Lung (tissue), 11 donors: ENCODE measurements at regions not wholly inside any gene's neighbourhood (a gene's known extent, or its start where the extent isn't known, plus 50 kb on each side); places are given as distances from the start of the nearest gene placed in this dataset.

Experiments used
- ATAC-seq: fragments of 200-7000 bp; cut with Tn5 transposase; one replicate; pipeline ENCODE4 v1.9.1; 2020; ENCODE audit warnings: moderate number of reproducible peaks; ENCODE audit not compliant: insufficient read depth, low FRiP score
- DNase-seq, 3 donors: peaks; one replicate each; pipeline ENCODE4 v3.0.0-alpha.2; 2013 to 2017
- H3K27ac ChIP-seq, 2 donors: one replicate each; pipeline ENCODE4 v1.5.1; 2013; ENCODE audit warnings: mild to moderate bottlenecking in 2 of 2, moderate library complexity in 2 of 2, control low read depth in 1 of 2, inconsistent platforms in 1 of 2, low read depth in 1 of 2, low read length in 1 of 2
- H3K27me3 ChIP-seq, 3 donors: one replicate each; pipeline ENCODE4 v1.5.1; 2013; ENCODE audit warnings: low read length in 2 of 3; ENCODE audit not compliant: control insufficient read depth in 3 of 3, insufficient read depth in 3 of 3
- H3K36me3 ChIP-seq, 4 donors: one replicate each; pipeline ENCODE4 v1.5.1; 2013; ENCODE audit warnings: low read length in 4 of 4, mild to moderate bottlenecking in 1 of 4, moderate library complexity in 1 of 4; ENCODE audit not compliant: control insufficient read depth in 4 of 4, insufficient read depth in 4 of 4
- H3K4me1 ChIP-seq, 5 donors: one replicate each; pipeline ENCODE4 v1.5.1; 2013; ENCODE audit warnings: low read length in 5 of 5, mild to moderate bottlenecking in 2 of 5, moderate library complexity in 1 of 5; ENCODE audit not compliant: control insufficient read depth in 5 of 5, insufficient read depth in 5 of 5
- H3K4me3 ChIP-seq: one replicate; pipeline ENCODE4 v1.5.1; 2013; ENCODE audit warnings: mild to moderate bottlenecking, control low read depth, moderate library complexity
- H3K9ac ChIP-seq, 2 donors: one replicate each; pipeline ENCODE4 v1.5.1; 2013; ENCODE audit warnings: low read length in 2 of 2, control low read depth in 1 of 2; ENCODE audit not compliant: insufficient read depth in 1 of 2
- H3K9me3 ChIP-seq, 4 donors: one replicate each; pipeline ENCODE4 v1.5.1; 2013; ENCODE audit warnings: low read length in 3 of 4, mild to moderate bottlenecking in 1 of 4, moderate library complexity in 1 of 4; ENCODE audit not compliant: control insufficient read depth in 4 of 4, insufficient read depth in 3 of 4
- CTCF ChIP-seq: IDR thresholded peaks from 2 replicates; pipeline ENCODE4 v1.5.1; 2012; ENCODE audit warnings: mild to moderate bottlenecking; ENCODE audit errors: control extremely low read depth, extremely low read depth
- WGBS, 2 donors: extraction: QIAGEN DNeasy Blood & Tissue Kit; methylation state at CpG; one replicate each; pipeline ENCODE4 v1.1.7; 2013; 5-methylcytosine and 5-hydroxymethylcytosine counted together
- donor health status: control.
- donor health status: control.
- donor health status: Bipolar disorder and iron deficiency.
- donor health status: healthy.
- donor health status: DM: yes; HTN: yes; CAD: no.

GRCh38 chr18:40041951-40042350, 1913.1 kb upstream of the PIK3C3 start:
- H3K4me3 ChIP-seq, result no peak overlapping the region
- DNase-seq (no peak), ATAC-seq (no peak)
- H3K27me3 ChIP-seq, result peaks cover 0 to 6% (median 0%) of the 10 kb centered on the region in 3 donors
- no peaks in the 10 kb centered on the region for H3K9me3 ChIP-seq
- no peak overlapping the region for H3K9ac ChIP-seq
- no peak overlapping the region for H3K27ac ChIP-seq
- no peak for TF ChIP-seq CTCF
- 65 to 67% methylated on average over 8 of the region's 8 CpGs for WGBS, 2 donors
- no peaks in the 10 kb centered on the region for H3K4me1 ChIP-seq
- no peaks in the 10 kb centered on the region for H3K36me3 ChIP-seq

- DNase-seq (no peak), ATAC-seq (no peak)
- H3K4me1 ChIP-seq, result no peaks in the 10 kb centered on the region
- no peak overlapping the region for H3K4me3 ChIP-seq
- H3K9ac ChIP-seq, result no peak overlapping the region
- 83 to 86% methylated on average over 4 of the region's 4 CpGs for WGBS, 2 donors
- peaks cover 0 to 6% (median 0%) of the 10 kb centered on the region in 3 donors for H3K27me3 ChIP-seq
- no peak for TF ChIP-seq CTCF
- no peak overlapping the region for H3K27ac ChIP-seq
- H3K36me3 ChIP-seq, result no peaks in the 10 kb centered on the region
- H3K9me3 ChIP-seq, result no peaks in the 10 kb centered on the region
These were observed 1914.5 kb upstream of the PIK3C3 start for GRCh38 chr18:40040574-40040973.

GRCh38 chr18:40037356-40037755, 1917.7 kb upstream of the PIK3C3 start:
- WGBS, 2 donors, result 89 to 93% methylated on average over 6 of the region's 6 CpGs
- ATAC-seq, result no peak

More at GRCh38 chr18:40037356-40037755, 1917.7 kb upstream of the PIK3C3 start:
- Histone ChIP-seq H3K4me1 (peaks cover 0 to 5% (median 0%) of the 10 kb centered on the region in 5 donors), H3K4me3 (no peak overlapping the region), H3K9me3 (no peaks in the 10 kb centered on the region), H3K36me3 (no peaks in the 10 kb centered on the region), H3K9ac (no peak overlapping the region), H3K27ac (no peak overlapping the region), H3K27me3 (peaks cover 0 to 4% (median 0%) of the 10 kb centered on the region in 3 donors)
- TF ChIP-seq CTCF, result no peak
- DNase-seq, result no peak
